HG02870 (cell line): ENCODE measurements at regions not wholly inside any gene's neighbourhood (a gene's known extent, or its start where the extent isn't known, plus 50 kb on each side); places are given as distances from the start of the nearest gene placed in this dataset.
"Not testable (repeated sequence)": the region's sequence is repeated elsewhere in the genome, so short reads cannot be mapped to it uniquely, and the experiment has no call there.

Experiments used
- ATAC-seq: cut with Tn5 transposase; IDR thresholded peaks from one replicate; pipeline ENCODE4 v1.9.1; 2021; ENCODE audit warnings: mild to moderate bottlenecking, moderate library complexity; ENCODE audit not compliant: unreplicated experiment

GRCh38 chr3:88283242-88283592 is 133.5 kb downstream of the C3orf38 start:
- no peak for ATAC-seq

GRCh38 chr3:88291486-88291885 is 141.7 kb downstream of the C3orf38 start:
- no peak for ATAC-seq

GRCh38 chr3:88298189-88298588 is 148.4 kb downstream of the C3orf38 start:
- no peak for ATAC-seq

GRCh38 chr3:88301273-88301995 is 151.7 kb downstream of the C3orf38 start:
- no peak for ATAC-seq

GRCh38 chr3:88301996-88302393 is 152.2 kb downstream of the C3orf38 start:
- no peak for ATAC-seq

- ATAC-seq, result not testable (repeated sequence)
These were observed 153.7 kb downstream of the C3orf38 start for GRCh38 chr3:88303331-88303904.

GRCh38 chr3:88307666-88308065 is 157.9 kb downstream of the C3orf38 start:
- no peak for ATAC-seq

GRCh38 chr3:88311826-88312225 is 162.1 kb downstream of the C3orf38 start:
- no peak for ATAC-seq

- ATAC-seq, result no peak
These were observed 162.5 kb downstream of the C3orf38 start for GRCh38 chr3:88312256-88312655.

- no peak for ATAC-seq
These were observed 168.3 kb downstream of the C3orf38 start for GRCh38 chr3:88318067-88318466.

- ATAC-seq, result no peak
These were observed 171.7 kb downstream of the C3orf38 start for GRCh38 chr3:88321363-88322050.

- no peak for ATAC-seq
These were observed 175.0 kb downstream of the C3orf38 start for GRCh38 chr3:88324788-88325187.

- ATAC-seq, result no peak
These were observed 184.6 kb downstream of the C3orf38 start for GRCh38 chr3:88334187-88334868.

GRCh38 chr3:88336894-88337293 is 187.1 kb downstream of the C3orf38 start:
- no peak for ATAC-seq

- ATAC-seq, result no peak
These were observed 193.5 kb downstream of the C3orf38 start for GRCh38 chr3:88343264-88343663.

- ATAC-seq, result no peak
These were observed 196.9 kb downstream of the C3orf38 start for GRCh38 chr3:88346643-88347042.

- ATAC-seq, result no peak
These were observed 212.7 kb downstream of the C3orf38 start for GRCh38 chr3:88362428-88362827.

- ATAC-seq, result no peak
These were observed 215.2 kb downstream of the C3orf38 start for GRCh38 chr3:88364926-88365325.

- no peak for ATAC-seq
These were observed 219.6 kb downstream of the C3orf38 start for GRCh38 chr3:88369337-88369736.

- ATAC-seq, result no peak
These were observed 220.0 kb downstream of the C3orf38 start for GRCh38 chr3:88369767-88370166.

- ATAC-seq, result no peak
These were observed 235.3 kb downstream of the C3orf38 start for GRCh38 chr3:88385090-88385489.

GRCh38 chr3:88398581-88398980 is 248.8 kb downstream of the C3orf38 start:
- ATAC-seq, result no peak
